HepG2 (cell line): ENCODE measurements at regions not wholly inside any gene's neighbourhood (a gene's known extent, or its start where the extent isn't known, plus 50 kb on each side); places are given as distances from the start of the nearest gene placed in this dataset.

Experiments used
- ATAC-seq: fragments of 200-7000 bp; cut with Tn5 transposase; 3 replicates; pipeline ENCODE4 v1.9.1; 2020; ENCODE audit warnings: mild to moderate bottlenecking, moderate library complexity
- BruUV-seq: library from RNA; stranded (reverse); fragments of 400-500 nt; replicated peaks from 2 replicates; lab custom pipeline; 2021; lab: Mats Ljungman, UMichigan
- CTCF ChIA-PET: fragments of 300-600 bp; formaldehyde crosslinking; extraction: SDS; loops from one replicate; lab custom pipeline; 2021; ENCODE audit warnings: low total read pairs, inconsistent platforms, low intra/inter-chr PET ratio; lab: Yijun Ruan, JAX
- POLR2A ChIA-PET: fragments of 350-600 bp; sonication (Branson Sonifier 250); formaldehyde crosslinking; loops from one replicate; lab custom pipeline; 2020; ENCODE audit warnings: antibody characterized with exemption, inconsistent platforms; lab: Yijun Ruan, JAX
- DNase-seq: peaks from one replicate; pipeline ENCODE4 v3.0.0-alpha.2; 2015; ENCODE audit warnings: low spot score
- FAIRE-seq: peaks from 3 replicates; lab custom pipeline; 2011; peaks lifted over from hg19 to GRCh38; lab: Jason Lieb, UNC
- H2AFZ ChIP-seq: one replicate; pipeline ENCODE4 v1.6.1; 2011; ENCODE audit warnings: low read length, inconsistent platforms
- H3K27ac ChIP-seq: fragments of 300-600 bp; 3 replicates; pipeline ENCODE4 v1.8.0; 2011; ENCODE audit warnings: mixed run types, mild to moderate bottlenecking, mixed read lengths, low read length, inconsistent platforms; ENCODE audit not compliant: insufficient read depth; ENCODE audit errors: extremely low read length
- H3K27me3 ChIP-seq, 2 experiments: fragments of 200-600 bp in 1 of 2; 2 replicates in 1 of 2; 3 replicates in 1 of 2; pipeline versions ENCODE4 v1.6.0 to v1.8.0; 2011; ENCODE audit warnings: low read length in 2 of 2, mild to moderate bottlenecking in 2 of 2, moderate library complexity in 2 of 2, inconsistent platforms in 1 of 2; ENCODE audit not compliant: insufficient read depth in 2 of 2, control insufficient read depth in 1 of 2
- H3K36me3 ChIP-seq, 2 experiments: fragments of 200-600 bp in 1 of 2; replicated peaks in 1 of 2; 2 replicates in 1 of 2; 3 replicates in 1 of 2; pipeline versions ENCODE4 v1.5.1 to v1.8.0; 2011; ENCODE audit warnings: low read length in 2 of 2, inconsistent platforms in 1 of 2; ENCODE audit not compliant: insufficient read depth in 2 of 2, control insufficient read depth in 1 of 2
- H3K4me1 ChIP-seq: 2 replicates; pipeline ENCODE4 v1.5.1; 2012; ENCODE audit warnings: low read length, inconsistent platforms; ENCODE audit not compliant: insufficient read depth
- H3K4me2 ChIP-seq: 2 replicates; pipeline ENCODE4 v1.6.0; 2011; ENCODE audit warnings: low read depth, low read length, inconsistent platforms
- H3K4me3 ChIP-seq, 3 experiments: fragments of 200-600 bp in 1 of 3; sonication (generic), shearing (Covaris generic) in 1 of 3; replicated peaks in 1 of 3; 2 replicates each; pipeline ENCODE4 v1.5.1; 2011 to 2016; ENCODE audit warnings: low read length in 3 of 3, inconsistent platforms in 2 of 3, low read depth in 2 of 3, mild to moderate bottlenecking in 2 of 3, control low read depth in 1 of 3, mixed read lengths in 1 of 3; ENCODE audit not compliant: insufficient read depth in 1 of 3
- H3K79me2 ChIP-seq: one replicate; pipeline ENCODE4 v1.6.1; 2011; ENCODE audit warnings: low read length, inconsistent platforms; ENCODE audit not compliant: insufficient read depth
- H3K9ac ChIP-seq: 2 replicates; pipeline ENCODE4 v1.6.0; 2011; ENCODE audit warnings: mild to moderate bottlenecking, low read depth, low read length, inconsistent platforms; ENCODE audit not compliant: insufficient read depth
- H3K9me3 ChIP-seq: 2 replicates; pipeline ENCODE4 v1.5.1; 2012; ENCODE audit warnings: mild to moderate bottlenecking, low read length
- H4K20me1 ChIP-seq: 2 replicates; pipeline ENCODE4 v1.6.0; 2011; ENCODE audit warnings: inconsistent platforms, mild to moderate bottlenecking, low read length, moderate library complexity; ENCODE audit not compliant: insufficient read depth
- BRCA1 ChIP-seq: sonication (generic); formaldehyde crosslinking; IDR thresholded peaks from 2 replicates; pipeline ENCODE4 v1.4.0; 2020; ENCODE audit warnings: missing genetic modification reagents
- CREB3 ChIP-seq: sonication (generic); formaldehyde crosslinking; IDR thresholded peaks from 2 replicates; pipeline ENCODE4 v1.5.0; 2020; ENCODE audit warnings: missing genetic modification reagents
- CTCF ChIP-seq: sonication (generic); formaldehyde crosslinking; IDR thresholded peaks from 2 replicates; pipeline ENCODE4 v1.5.0; 2020; ENCODE audit warnings: mild to moderate bottlenecking, missing genetic modification reagents, moderate library complexity
- FOXO1 ChIP-seq: sonication (generic); formaldehyde crosslinking; IDR thresholded peaks from 2 replicates; pipeline ENCODE4 v1.4.0; 2020; ENCODE audit warnings: missing genetic modification reagents
- GPBP1L1 ChIP-seq: sonication (generic); formaldehyde crosslinking; IDR thresholded peaks from 2 replicates; pipeline ENCODE4 v1.5.0; 2020; ENCODE audit warnings: mild to moderate bottlenecking, missing genetic modification reagents
- HNRNPK ChIP-seq: fragments of 200-400 bp; formaldehyde crosslinking; IDR thresholded peaks from 2 replicates; pipeline ENCODE4 v1.6.1; 2018; ENCODE audit warnings: low read length, low read depth, moderate library complexity, mild to moderate bottlenecking; ENCODE audit not compliant: poor library complexity, severe bottlenecking
- MED13 ChIP-seq: sonication (generic); formaldehyde crosslinking; IDR thresholded peaks from 2 replicates; pipeline ENCODE4 v1.5.0; 2020; ENCODE audit warnings: missing genetic modification reagents
- MED8 ChIP-seq: sonication (generic); formaldehyde crosslinking; IDR thresholded peaks from 2 replicates; pipeline ENCODE4 v1.8.1; 2023; ENCODE audit warnings: mild to moderate bottlenecking, missing genetic modification reagents; ENCODE audit not compliant: insufficient replicate concordance
- RFX5 ChIP-seq: IDR thresholded peaks from 2 replicates; pipeline ENCODE4 v1.6.1; 2011; ENCODE audit warnings: low read depth, low read length, improper control_type of control experiment
- SNRNP70 ChIP-seq: fragments of 200-400 bp; formaldehyde crosslinking; IDR thresholded peaks from 2 replicates; pipeline ENCODE4 v1.6.1; 2017; ENCODE audit warnings: mild to moderate bottlenecking, low read depth, low read length, moderate library complexity
- USF2 ChIP-seq, 2 experiments: sonication (generic) in 1 of 2; formaldehyde crosslinking in 1 of 2; IDR thresholded peaks; 2 replicates each; pipeline versions ENCODE4 v1.5.1 to v1.6.1; 2011 to 2020; ENCODE audit warnings: borderline replicate concordance in 1 of 2, low read depth in 1 of 2, low read length in 1 of 2, mild to moderate bottlenecking in 1 of 2, missing genetic modification reagents in 1 of 2, moderate library complexity in 1 of 2
- ZNF136 ChIP-seq: sonication (generic); formaldehyde crosslinking; IDR thresholded peaks from 2 replicates; pipeline ENCODE4 v1.8.1; 2022; ENCODE audit warnings: low read depth, mild to moderate bottlenecking, moderate library complexity, missing genetic modification reagents
- ZNF34 ChIP-seq: sonication (generic); formaldehyde crosslinking; IDR thresholded peaks from 2 replicates; pipeline ENCODE4 v1.4.0; 2020; ENCODE audit warnings: mild to moderate bottlenecking, missing genetic modification reagents, borderline replicate concordance
- ZNF354B ChIP-seq: sonication (generic); formaldehyde crosslinking; IDR thresholded peaks from 2 replicates; pipeline ENCODE4 v1.8.0; 2022; ENCODE audit warnings: mild to moderate bottlenecking, missing genetic modification reagents
- ZNF556 ChIP-seq: sonication (generic); formaldehyde crosslinking; IDR thresholded peaks from 2 replicates; pipeline ENCODE4 v1.4.0; 2020; ENCODE audit warnings: mild to moderate bottlenecking, missing genetic modification reagents, borderline replicate concordance
- ZNF644 ChIP-seq: IDR thresholded peaks from 2 replicates; pipeline ENCODE4 v1.6.1; 2016; ENCODE audit warnings: low read depth
- WGBS: methylation state at CpG from one replicate; pipeline ENCODE4 v1.1.6; 2017; ENCODE audit warnings: low lambda C conversion rate; 5-methylcytosine and 5-hydroxymethylcytosine counted together
- in situ Hi-C: cut with HindIII; loops from 2 replicates; pipeline ENCODE4 v1.10.0; 2017; ENCODE audit warnings: low pct_unique_long_range_greater_than_20kb; ENCODE audit not compliant: extremely low pct_ligation_motif_present
- intact Hi-C: fragments of 100-400 bp; cut with micrococcal nuclease; formaldehyde crosslinking; loops from one replicate; pipeline ENCODE4 v1.10.0; 2022; ENCODE audit not compliant: unreplicated experiment

- peak; percentile 38 for TF ChIP-seq CTCF (CRISPR knock-in tag)
- TF ChIP-seq ZNF644 (CRISPR knock-in tag), result 0 out of 2 replicates have a peak, but pooled peaks have one; percentile 22
- TF ChIP-seq SNRNP70, result no peak
- no peak for TF ChIP-seq ZNF556 (CRISPR knock-in tag)
Measured at GRCh38 chr6:140427842-140428241, 1053.4 kb upstream of the CITED2 start (continued).

GRCh38 chr6:140414966-140415620 lies 1040.6 kb upstream of the CITED2 start:
- Histone ChIP-seq H2AFZ (no peak overlapping the region), H3K27ac (no peak overlapping the region), H3K9ac (no peak overlapping the region), H3K9me3 (peaks cover 55% of the 10 kb centered on the region), H4K20me1 (no peaks in the 10 kb centered on the region), H3K36me3 (no peaks in the 10 kb centered on the region), H3K4me3 (no peak overlapping the region), H3K79me2 (no peaks in the 10 kb centered on the region), H3K4me1 (no peaks in the 10 kb centered on the region), H3K27me3 (no peaks in the 10 kb centered on the region), H3K4me2 (no peak overlapping the region)
- FAIRE-seq (no peak), ATAC-seq (no peak), DNase-seq (no peak)
- BruUV-seq, result no TSS peak
- ChIA-PET CTCF (no interaction called here), POLR2A (no interaction called here)
- in situ Hi-C loops (no loop called here), intact Hi-C loops (no loop called here)
- WGBS, result 92% methylated on average over 9 of the region's 9 CpGs
- TF ChIP-seq FOXO1 (CRISPR knock-in tag) (no peak), MED8 (CRISPR knock-in tag) (no peak), ZNF34 (CRISPR knock-in tag) (no peak), ZNF136 (CRISPR knock-in tag) (no peak), HNRNPK (no peak), GPBP1L1 (CRISPR knock-in tag) (no peak), BRCA1 (CRISPR knock-in tag) (no peak), MED13 (CRISPR knock-in tag) (no peak), RFX5 (no peak), USF2 (IDR thresholded peaks at IDR 0.05; ENCODE audit: low read depth, low read length) (no peak), USF2 (CRISPR knock-in tag; IDR thresholded peaks at IDR 0.05; ENCODE audit: borderline replicate concordance) (no peak), CREB3 (CRISPR knock-in tag) (no peak), ZNF354B (CRISPR knock-in tag) (no peak)
